ENCODE measurements at regions not wholly inside any gene's neighbourhood (a gene's known extent, or its start where the extent isn't known, plus 50 kb on each side); places are given as distances from the start of the nearest gene placed in this dataset.

- DNase-seq: peak; percentile 2 to 76 (median 24)
Measured at GRCh38 chr5:84487963-84488362, 103.3 kb upstream of the EDIL3 start.

DNA sequence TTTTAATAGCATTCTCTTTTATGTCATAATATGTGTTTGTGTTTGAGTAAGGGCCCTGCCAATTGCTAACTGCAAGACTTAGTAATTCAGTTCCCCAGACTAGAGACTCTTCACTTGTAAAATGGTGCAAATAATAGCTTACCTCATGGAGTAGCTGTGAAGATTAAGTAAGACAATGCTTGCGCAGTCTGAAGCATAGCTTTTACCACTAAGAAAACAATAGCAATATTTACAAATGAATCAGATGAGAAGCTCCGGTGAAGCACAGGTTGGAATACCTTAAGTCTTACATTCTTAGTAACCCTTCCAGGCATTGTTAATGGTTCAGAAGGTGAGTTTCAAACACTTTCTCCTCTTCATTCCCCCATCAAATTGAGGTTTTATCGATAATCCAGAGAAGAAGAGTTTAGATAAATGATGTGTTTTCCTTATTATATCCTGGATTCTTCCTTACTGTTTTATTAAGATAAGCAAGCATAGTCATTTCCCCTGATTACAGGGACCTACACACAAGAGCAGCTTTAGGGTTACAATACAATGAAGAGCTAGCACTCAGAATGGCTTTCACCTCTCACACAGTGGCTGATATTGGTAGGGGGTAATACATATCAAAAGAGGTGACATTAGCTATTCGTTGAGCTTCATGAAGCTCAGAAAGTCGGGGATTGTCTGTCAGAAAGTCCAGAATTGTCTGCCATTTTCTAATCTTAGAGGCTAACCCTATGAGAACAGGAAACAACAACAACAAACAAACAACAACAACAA lies 96.4 kb upstream of the EDIL3 start:
- DNase-seq: no peak

GRCh38 chr5:84478603-84479002 lies 93.9 kb upstream of the EDIL3 start:
- DNase-seq: no peak

DNA sequence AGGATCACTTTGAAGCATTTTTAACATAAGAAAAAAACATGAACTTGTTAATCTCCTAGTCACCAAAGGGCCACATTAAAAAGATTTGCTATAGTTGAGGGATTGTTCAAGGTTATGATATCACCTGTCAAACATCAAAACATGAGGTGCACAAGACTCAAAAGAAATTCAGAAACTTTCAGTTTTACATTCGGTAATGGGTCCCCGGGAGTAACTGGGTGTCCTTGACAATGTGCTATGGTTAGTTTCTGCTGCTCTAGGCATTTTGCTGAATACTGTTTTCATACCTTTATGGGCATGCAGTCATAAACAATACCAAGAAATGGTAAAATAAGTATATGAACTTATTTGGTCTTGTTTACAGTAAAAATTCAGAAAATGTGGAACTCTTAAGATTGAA lies 92.8 kb upstream of the EDIL3 start:
- DNase-seq: no peak

DNA sequence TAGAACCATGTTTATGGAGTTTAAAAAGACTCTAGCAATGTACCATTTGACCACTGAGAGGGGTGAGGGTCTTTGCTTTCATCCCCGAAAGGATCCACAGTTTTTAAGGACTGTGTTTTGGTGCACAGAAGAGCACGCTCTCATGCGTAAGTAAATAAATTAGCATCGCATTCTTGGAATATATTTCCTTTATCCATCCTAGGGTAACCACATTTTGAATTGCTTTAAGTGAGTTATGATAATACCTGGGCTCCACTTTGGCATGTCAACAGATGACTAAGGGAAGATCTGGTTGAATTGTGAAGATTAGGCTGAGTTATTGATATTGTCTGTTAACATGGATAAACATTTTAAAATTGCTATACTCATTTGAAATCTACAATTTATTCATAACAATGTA lies 89.4 kb upstream of the EDIL3 start:
- DNase-seq: no peak

GRCh38 chr5:84453405-84453804 lies 68.7 kb upstream of the EDIL3 start:
- DNase-seq: no peak

- DNase-seq: peak in 1 of 3 donors; percentile 2
Measured at GRCh38 chr5:84450617-84451414, 66.1 kb upstream of the EDIL3 start.

DNA sequence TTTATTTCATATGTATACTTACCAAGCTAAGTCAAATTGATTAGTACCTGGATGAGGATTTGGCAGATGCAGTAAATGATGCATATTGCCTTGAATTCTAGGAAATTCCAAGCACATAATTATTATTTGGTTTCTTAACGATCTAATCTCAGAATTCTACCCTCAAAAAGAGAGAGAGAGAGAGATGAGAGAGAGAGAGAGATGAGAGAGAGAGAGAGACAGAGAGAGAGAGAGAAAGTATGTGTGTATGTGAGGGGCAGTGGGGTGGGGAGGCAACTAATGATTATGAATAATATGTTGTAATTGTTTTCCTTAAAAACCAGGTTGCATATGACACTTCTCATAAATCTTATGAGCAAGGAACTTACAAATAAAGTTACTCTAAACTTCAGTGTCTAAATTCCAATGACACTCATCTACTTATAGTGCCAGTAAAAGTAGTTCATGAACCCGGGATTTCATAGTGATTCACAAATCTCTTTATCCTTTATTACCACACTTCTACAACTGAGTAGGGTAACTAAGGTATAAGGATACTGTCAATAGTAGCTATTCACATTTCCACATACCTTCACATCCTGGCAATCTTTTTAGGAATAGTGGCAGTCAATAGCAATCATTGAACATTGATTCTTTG lies 60.5 kb upstream of the EDIL3 start:
- DNase-seq: no peak

DNA sequence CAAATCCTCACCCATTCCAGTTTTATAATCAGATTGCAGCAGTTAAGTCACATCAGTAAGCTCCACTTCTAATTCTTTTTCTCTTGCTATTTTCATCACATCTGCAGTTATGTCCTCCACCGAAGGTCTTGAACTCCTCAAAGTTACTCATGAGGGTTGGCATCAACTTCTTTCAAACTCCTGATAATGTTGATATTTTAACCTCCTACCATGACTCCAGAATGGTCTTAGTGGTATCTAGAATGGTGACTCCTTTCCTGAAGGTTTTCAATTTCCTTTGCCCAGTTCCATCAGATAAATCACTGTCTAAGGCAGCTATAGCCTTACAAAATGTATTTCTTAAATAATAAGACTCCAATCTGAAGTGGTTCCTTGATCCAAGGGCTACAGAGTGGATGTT lies 53.8 kb upstream of the EDIL3 start:
- no peak for DNase-seq

DNA sequence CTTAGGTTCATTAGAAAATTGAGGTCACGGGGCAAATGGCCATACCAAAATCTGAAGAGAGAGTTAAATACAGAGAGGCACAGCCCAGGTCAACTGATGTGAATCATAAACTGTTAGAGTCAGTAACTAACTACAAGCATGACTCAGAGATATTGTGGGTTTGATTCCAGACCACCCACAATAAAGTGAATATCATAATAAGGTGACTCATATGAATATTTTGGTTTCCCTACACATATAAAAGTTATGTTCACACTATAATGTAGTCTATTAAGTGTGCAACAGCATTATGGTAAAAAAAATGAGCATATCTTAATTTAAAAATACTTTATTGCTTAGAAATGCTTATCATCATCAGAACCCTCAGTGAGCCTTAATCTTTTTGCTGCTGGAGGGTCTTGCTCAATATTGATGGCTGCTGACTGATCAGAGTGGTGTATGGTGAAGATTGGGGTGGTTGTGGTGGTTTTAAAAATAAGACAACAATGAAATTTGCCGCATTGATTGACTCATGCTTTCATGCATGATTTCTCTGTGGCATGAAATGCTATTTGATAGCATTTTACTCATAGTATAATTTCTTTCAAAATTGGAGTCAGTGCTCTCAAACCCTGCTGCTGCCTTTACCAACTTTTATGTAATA lies 53.1 kb upstream of the EDIL3 start:
- peak in 1 of 3 donors; percentile 83 for DNase-seq

DNA sequence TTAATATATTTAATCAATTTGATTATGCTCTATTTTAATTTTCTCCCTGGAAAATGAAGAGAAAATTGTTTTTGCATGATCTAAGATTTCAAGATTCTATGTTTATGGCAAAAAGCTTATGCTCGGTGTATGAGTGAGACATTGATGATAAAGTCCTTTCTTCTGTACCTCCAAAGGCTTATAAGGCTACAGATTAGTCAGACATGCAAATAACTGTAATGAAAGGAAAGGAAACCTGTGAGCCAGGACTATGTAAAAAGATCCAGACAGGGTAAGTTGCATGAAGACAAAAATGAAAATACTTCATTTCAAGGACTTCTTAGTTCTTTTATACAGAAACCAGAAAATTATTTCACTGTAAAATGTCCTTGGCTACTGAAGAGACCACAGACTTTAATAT lies 52.2 kb upstream of the EDIL3 start:
- DNase-seq: peak in 1 of 3 donors; percentile 3

- DNase-seq: peak in 1 of 3 donors; percentile 25
Measured at GRCh38 chr5:84435861-84436346, 51.2 kb upstream of the EDIL3 start.
